ENCODE measurements at regions not wholly inside any gene's neighbourhood (a gene's known extent, or its start where the extent isn't known, plus 50 kb on each side); places are given as distances from the start of the nearest gene placed in this dataset.

DNA sequence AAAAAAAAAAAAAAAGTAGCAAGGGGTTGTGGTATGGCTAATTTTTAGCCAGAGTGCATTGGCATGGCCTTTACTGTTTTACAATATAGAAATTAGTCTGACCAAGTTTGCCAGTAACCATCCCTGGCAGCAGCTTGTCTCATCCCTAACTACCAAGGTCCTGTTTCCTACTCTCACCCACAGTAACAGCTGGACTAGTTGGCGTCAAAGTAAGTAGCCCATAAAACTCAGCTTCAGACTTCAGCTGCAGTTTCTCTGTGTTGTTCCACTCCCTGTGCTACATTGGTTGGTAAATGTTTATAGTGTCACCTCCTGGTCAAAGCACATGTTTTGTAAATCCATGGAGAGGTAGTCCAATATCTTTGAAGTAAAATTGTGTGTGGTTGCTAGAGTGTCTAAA lies 691.3 kb downstream of the ZPLD1 start:
- H3K4me1 ChIP-seq (ENCODE audit: control insufficient read depth, insufficient read depth, low read length): no peaks in the 10 kb centered on the region
- H3K36me3 Mint-ChIP-seq: no peaks in the 10 kb centered on the region
- ATAC-seq: no peak
- WGBS (ENCODE audit: insufficient coverage): 78% methylated on average over 1 of the region's 1 CpG
- no peak overlapping the region for H3K4me3 Mint-ChIP-seq
- H3K27me3 Mint-ChIP-seq (ENCODE audit: low read depth in 2 of 2): peaks cover 2 to 12% of the 10 kb centered on the region in 2 donors
- H3K9me3 Mint-ChIP-seq: no peaks in the 10 kb centered on the region
- no peaks in the 10 kb centered on the region for H3K27me3 ChIP-seq (ENCODE audit: control insufficient read depth, insufficient read depth, low read length)
- H3K4me1 Mint-ChIP-seq: no peaks in the 10 kb centered on the region
- no peak overlapping the region for H3K4me3 ChIP-seq (ENCODE audit: low read length)
- no peaks in the 10 kb centered on the region for H3K9me3 ChIP-seq (ENCODE audit: control insufficient read depth, insufficient read depth, low read length)
- no peak for DNase-seq
- no peak overlapping the region for H3K27ac Mint-ChIP-seq
- TF ChIP-seq, protein P1, sequence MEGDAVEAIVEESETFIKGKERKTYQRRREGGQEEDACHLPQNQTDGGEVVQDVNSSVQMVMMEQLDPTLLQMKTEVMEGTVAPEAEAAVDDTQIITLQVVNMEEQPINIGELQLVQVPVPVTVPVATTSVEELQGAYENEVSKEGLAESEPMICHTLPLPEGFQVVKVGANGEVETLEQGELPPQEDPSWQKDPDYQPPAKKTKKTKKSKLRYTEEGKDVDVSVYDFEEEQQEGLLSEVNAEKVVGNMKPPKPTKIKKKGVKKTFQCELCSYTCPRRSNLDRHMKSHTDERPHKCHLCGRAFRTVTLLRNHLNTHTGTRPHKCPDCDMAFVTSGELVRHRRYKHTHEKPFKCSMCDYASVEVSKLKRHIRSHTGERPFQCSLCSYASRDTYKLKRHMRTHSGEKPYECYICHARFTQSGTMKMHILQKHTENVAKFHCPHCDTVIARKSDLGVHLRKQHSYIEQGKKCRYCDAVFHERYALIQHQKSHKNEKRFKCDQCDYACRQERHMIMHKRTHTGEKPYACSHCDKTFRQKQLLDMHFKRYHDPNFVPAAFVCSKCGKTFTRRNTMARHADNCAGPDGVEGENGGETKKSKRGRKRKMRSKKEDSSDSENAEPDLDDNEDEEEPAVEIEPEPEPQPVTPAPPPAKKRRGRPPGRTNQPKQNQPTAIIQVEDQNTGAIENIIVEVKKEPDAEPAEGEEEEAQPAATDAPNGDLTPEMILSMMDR (IDR thresholded peaks at IDR 0.05): no peak
- intact Hi-C loops (cut with micrococcal nuclease): loop anchor here (1.0 kb wide), 1 partner anchor 453 kb away; no protein-coding TSS in a partner anchor
- no peak overlapping the region for H3K27ac ChIP-seq (ENCODE audit: low read length)
- H3K36me3 ChIP-seq (ENCODE audit: control insufficient read depth, insufficient read depth, low read length): no peaks in the 10 kb centered on the region

- H3K4me1 Mint-ChIP-seq: no peaks in the 10 kb centered on the region
- no peaks in the 10 kb centered on the region for H3K36me3 ChIP-seq (ENCODE audit: control insufficient read depth, insufficient read depth, low read length)
- no peaks in the 10 kb centered on the region for H3K36me3 Mint-ChIP-seq
- no peak overlapping the region for H3K27ac Mint-ChIP-seq
- no peak overlapping the region for H3K4me3 Mint-ChIP-seq
- H3K27me3 ChIP-seq (ENCODE audit: control insufficient read depth, insufficient read depth, low read length): no peaks in the 10 kb centered on the region
- WGBS (ENCODE audit: insufficient coverage): 72% methylated on average over 3 of the region's 5 CpGs
- H3K4me1 ChIP-seq (ENCODE audit: control insufficient read depth, insufficient read depth, low read length): no peaks in the 10 kb centered on the region
- no peak overlapping the region for H3K4me3 ChIP-seq (ENCODE audit: low read length)
- H3K27me3 Mint-ChIP-seq (ENCODE audit: low read depth in 2 of 2): peaks cover 2 to 12% of the 10 kb centered on the region in 2 donors
- intact Hi-C loops (cut with micrococcal nuclease): no loop called here
- TF ChIP-seq, protein P1 (IDR thresholded peaks at IDR 0.05): no peak
- no peak for ATAC-seq
- H3K9me3 Mint-ChIP-seq: no peaks in the 10 kb centered on the region
- H3K9me3 ChIP-seq (ENCODE audit: control insufficient read depth, insufficient read depth, low read length): no peaks in the 10 kb centered on the region
- no peak for DNase-seq
- H3K27ac ChIP-seq (ENCODE audit: low read length): no peak overlapping the region
Observed at GRCh38 chr3:103127098-103127630, 692.3 kb downstream of the ZPLD1 start.

DNA sequence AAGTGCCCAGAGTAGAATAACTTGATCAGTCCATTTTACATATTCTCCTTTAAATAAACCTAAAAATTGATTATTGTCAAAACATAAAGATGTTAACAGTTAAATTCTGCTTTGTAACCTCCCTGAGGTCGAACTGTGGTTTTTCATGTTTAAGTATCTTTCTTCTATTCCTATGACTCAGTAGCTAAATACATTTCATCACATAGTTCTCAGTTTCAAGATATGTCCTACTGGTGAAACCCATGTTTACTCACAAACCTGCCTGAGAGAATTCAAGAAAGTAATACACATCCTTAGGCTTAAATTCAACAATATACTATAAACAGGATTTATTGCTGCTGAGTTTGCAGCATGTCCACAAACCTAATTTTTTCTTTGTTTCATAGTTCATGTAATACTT lies 692.9 kb downstream of the ZPLD1 start:
- H3K9me3 Mint-ChIP-seq: no peaks in the 10 kb centered on the region
- 92% methylated on average over 1 of the region's 1 CpG for WGBS (ENCODE audit: insufficient coverage)
- H3K27ac ChIP-seq (ENCODE audit: low read length): no peak overlapping the region
- H3K4me1 Mint-ChIP-seq: no peaks in the 10 kb centered on the region
- DNase-seq (no peak), ATAC-seq (no peak)
- H3K9me3 ChIP-seq (ENCODE audit: control insufficient read depth, insufficient read depth, low read length): no peaks in the 10 kb centered on the region
- H3K27ac Mint-ChIP-seq: no peak overlapping the region
- no peak overlapping the region for H3K4me3 ChIP-seq (ENCODE audit: low read length)
- H3K27me3 Mint-ChIP-seq (ENCODE audit: low read depth in 2 of 2): peaks cover 2 to 12% of the 10 kb centered on the region in 2 donors
- H3K36me3 Mint-ChIP-seq: no peaks in the 10 kb centered on the region
- intact Hi-C loops (cut with micrococcal nuclease): no loop called here
- no peak overlapping the region for H3K4me3 Mint-ChIP-seq
- H3K4me1 ChIP-seq (ENCODE audit: control insufficient read depth, insufficient read depth, low read length): no peaks in the 10 kb centered on the region
- H3K36me3 ChIP-seq (ENCODE audit: control insufficient read depth, insufficient read depth, low read length): no peaks in the 10 kb centered on the region
- TF ChIP-seq, protein P1 (IDR thresholded peaks at IDR 0.05): no peak
- no peaks in the 10 kb centered on the region for H3K27me3 ChIP-seq (ENCODE audit: control insufficient read depth, insufficient read depth, low read length)

DNA sequence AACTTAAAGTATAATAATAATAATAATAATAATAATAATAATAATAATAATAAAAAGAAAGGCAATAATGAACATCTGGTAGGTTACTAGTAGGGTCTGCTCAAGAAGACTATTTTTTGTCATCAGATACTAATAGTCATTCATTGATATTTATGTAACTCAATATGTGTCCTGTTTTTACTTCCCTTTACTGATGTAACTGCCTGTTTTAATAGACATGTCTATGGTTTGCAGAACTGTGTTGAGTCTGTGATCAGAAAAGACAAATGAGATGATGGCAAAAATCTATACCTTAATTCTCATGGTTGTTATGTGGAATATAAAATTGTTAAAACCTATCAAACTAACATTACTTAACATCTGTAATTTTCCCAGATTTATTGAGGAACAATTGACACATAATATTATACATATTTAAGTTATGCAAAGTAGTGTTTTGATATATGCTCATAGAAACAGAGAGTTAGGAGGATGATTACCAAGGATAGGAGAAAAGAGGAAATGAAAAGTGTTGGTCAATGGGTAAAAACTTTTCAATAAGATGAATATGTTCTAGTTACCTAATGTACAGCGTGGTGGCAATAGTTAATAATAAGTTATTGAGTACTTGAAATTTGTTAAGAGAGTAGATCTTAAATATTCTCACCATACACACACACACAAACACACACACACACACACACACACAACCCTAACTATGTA lies 699.4 kb downstream of the ZPLD1 start:
- H3K9me3 Mint-ChIP-seq: no peaks in the 10 kb centered on the region
- no peak overlapping the region for H3K27ac Mint-ChIP-seq
- H3K27me3 Mint-ChIP-seq (ENCODE audit: low read depth in 2 of 2): peaks cover 0 to 5% of the 10 kb centered on the region in 2 donors
- no peak for DNase-seq
- no peaks in the 10 kb centered on the region for H3K36me3 ChIP-seq (ENCODE audit: control insufficient read depth, insufficient read depth, low read length)
- no peaks in the 10 kb centered on the region for H3K4me1 ChIP-seq (ENCODE audit: control insufficient read depth, insufficient read depth, low read length)
- no peak overlapping the region for H3K27ac ChIP-seq (ENCODE audit: low read length)
- no peak overlapping the region for H3K4me3 ChIP-seq (ENCODE audit: low read length)
- no peak overlapping the region for H3K4me3 Mint-ChIP-seq
- H3K27me3 ChIP-seq (ENCODE audit: control insufficient read depth, insufficient read depth, low read length): no peaks in the 10 kb centered on the region
- H3K9me3 ChIP-seq (ENCODE audit: control insufficient read depth, insufficient read depth, low read length): no peaks in the 10 kb centered on the region
- intact Hi-C loops (cut with micrococcal nuclease): no loop called here
- H3K4me1 Mint-ChIP-seq: no peaks in the 10 kb centered on the region
- ATAC-seq: no peak
- no peaks in the 10 kb centered on the region for H3K36me3 Mint-ChIP-seq
- TF ChIP-seq, protein P1 (IDR thresholded peaks at IDR 0.05): no peak
- WGBS (ENCODE audit: insufficient coverage): no CpG with 5 or more reads among the region's 1 CpG
